ENCODE measurements at regions not wholly inside any gene's neighbourhood (a gene's known extent, or its start where the extent isn't known, plus 50 kb on each side); places are given as distances from the start of the nearest gene placed in this dataset.

DNA sequence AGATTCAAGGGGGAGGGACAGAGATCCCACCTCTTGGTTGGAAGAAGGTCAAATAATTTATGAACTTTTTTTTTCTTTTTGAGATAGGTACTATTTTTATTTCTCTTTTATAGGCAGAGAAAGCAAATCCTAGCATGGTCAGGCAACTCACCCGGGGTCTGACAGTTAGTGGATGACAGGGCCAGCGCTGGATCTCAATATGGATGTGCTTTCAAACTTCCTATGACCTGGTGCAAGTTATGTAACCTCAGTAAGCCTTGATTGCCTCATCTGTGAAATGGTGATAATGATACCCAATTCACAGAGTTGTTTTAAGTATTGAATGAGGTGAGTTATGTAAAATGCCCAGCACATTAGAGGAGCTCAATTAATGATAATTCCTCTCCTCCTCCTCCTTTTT lies 86.8 kb upstream of the MEF2A start:
- H3K4me3 ChIP-seq, result no peak overlapping the region
- H3K27me3 ChIP-seq, result no peaks in the 10 kb centered on the region
- H3K9me3 ChIP-seq, result no peaks in the 10 kb centered on the region
- 93 to 100% (median 95%) methylated on average over 2 of the region's 2 CpGs for WGBS, 3 donors
- no peak for DNase-seq
- H3K27ac ChIP-seq, result no peak overlapping the region
- TF ChIP-seq POLR2A (IDR thresholded peaks at IDR 0.05) (no peak), CTCF (IDR thresholded peaks at IDR 0.05) (no peak), EP300 (IDR thresholded peaks at IDR 0.05) (no peak)
- H3K4me1 ChIP-seq (ENCODE audit: insufficient read depth), result no peaks in the 10 kb centered on the region
- intact Hi-C loops (cut with DNase I), result no loop called here
- H3K36me3 ChIP-seq, result no peaks in the 10 kb centered on the region

- Histone ChIP-seq H3K36me3 (no peaks in the 10 kb centered on the region), H3K27me3 (no peaks in the 10 kb centered on the region), H3K9me3 (no peaks in the 10 kb centered on the region), H3K27ac (no peak overlapping the region), H3K4me1 (ENCODE audit: insufficient read depth) (no peaks in the 10 kb centered on the region), H3K4me3 (no peak overlapping the region)
- 84 to 93% (median 88%) methylated on average over 10 of the region's 10 CpGs for WGBS, 3 donors
- DNase-seq, result no peak
- TF ChIP-seq POLR2A (IDR thresholded peaks at IDR 0.05) (no peak), CTCF (IDR thresholded peaks at IDR 0.05) (no peak), EP300 (IDR thresholded peaks at IDR 0.05) (no peak)
- intact Hi-C loops (cut with DNase I), result no loop called here
Measured at GRCh38 chr15:99480016-99480810, 85.6 kb upstream of the MEF2A start.

DNA sequence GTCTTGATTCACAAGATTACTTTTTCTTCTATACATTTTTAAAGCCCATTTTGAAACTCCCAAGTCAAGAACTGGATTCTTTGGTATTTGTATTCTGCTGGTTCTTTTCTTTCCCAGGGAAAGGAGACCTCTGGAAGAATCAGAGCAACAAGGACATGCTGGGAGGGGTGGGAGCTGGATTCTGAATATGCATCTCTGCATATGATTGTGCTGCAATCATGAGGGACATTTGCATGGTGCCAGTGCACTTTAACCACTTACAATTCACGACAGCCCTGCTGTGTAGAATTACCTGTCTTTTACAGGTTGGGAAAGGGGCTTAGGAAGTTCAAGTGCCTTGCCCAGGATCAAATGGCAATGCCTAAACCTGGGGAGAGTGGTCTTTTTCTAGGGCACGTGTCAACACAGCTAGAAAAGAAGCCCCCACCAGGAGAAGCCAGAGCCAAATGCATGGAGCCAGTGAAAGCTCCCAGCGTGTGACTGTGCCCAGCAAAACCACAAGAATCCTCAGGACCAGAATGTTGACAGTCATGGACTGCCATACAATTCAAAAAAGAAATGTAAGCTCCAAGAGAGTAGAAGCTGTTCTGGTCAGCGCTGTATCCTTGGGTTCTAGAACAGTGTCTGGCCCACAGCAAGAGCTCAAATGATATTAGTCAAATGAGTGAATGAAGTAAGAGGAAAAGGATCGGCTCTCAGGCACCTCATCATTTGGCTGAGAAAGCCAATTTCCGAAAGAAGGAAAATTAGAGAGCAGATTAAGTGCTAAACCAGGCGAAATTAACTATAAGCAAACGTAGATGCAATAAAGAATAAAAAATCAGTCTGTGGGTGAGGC lies 84.5 kb upstream of the MEF2A start:
- no peak overlapping the region for H3K4me3 ChIP-seq
- WGBS, 3 donors, result 76 to 90% (median 85%) methylated on average over 8 of the region's 8 CpGs
- no peak for TF ChIP-seq POLR2A (IDR thresholded peaks at IDR 0.05)
- TF ChIP-seq CTCF (IDR thresholded peaks at IDR 0.05), result no peak
- no peak for TF ChIP-seq EP300 (IDR thresholded peaks at IDR 0.05)
- peaks cover 3% of the 10 kb centered on the region for H3K4me1 ChIP-seq (ENCODE audit: insufficient read depth)
- no peaks in the 10 kb centered on the region for H3K9me3 ChIP-seq
- no peaks in the 10 kb centered on the region for H3K36me3 ChIP-seq
- no peaks in the 10 kb centered on the region for H3K27me3 ChIP-seq
- intact Hi-C loops (cut with DNase I), result no loop called here
- no peak for DNase-seq
- H3K27ac ChIP-seq, result no peak overlapping the region

GRCh38 chr15:99481951-99482230 lies 83.9 kb upstream of the MEF2A start:
- Histone ChIP-seq H3K36me3 (no peaks in the 10 kb centered on the region), H3K9me3 (no peaks in the 10 kb centered on the region), H3K27ac (no peak overlapping the region), H3K4me1 (ENCODE audit: insufficient read depth) (peaks cover 4% of the 10 kb centered on the region), H3K27me3 (no peaks in the 10 kb centered on the region), H3K4me3 (no peak overlapping the region)
- no peak for DNase-seq
- 78 to 87% (median 80%) methylated on average over 2 of the region's 2 CpGs for WGBS, 3 donors
- intact Hi-C loops (cut with DNase I), result no loop called here
- no peak for TF ChIP-seq POLR2A (IDR thresholded peaks at IDR 0.05)
- TF ChIP-seq CTCF (IDR thresholded peaks at IDR 0.05), result no peak
- TF ChIP-seq EP300 (IDR thresholded peaks at IDR 0.05), result no peak

Data from ovary (tissue), 7 donors.